CD4-positive, alpha-beta T cell treated with Interleukin-6 at 100 ng/mL for 8 hours (primary cell): ENCODE measurements at regions not wholly inside any gene's neighbourhood (a gene's known extent, or its start where the extent isn't known, plus 50 kb on each side); places are given as distances from the start of the nearest gene placed in this dataset.
"Not testable (repeated sequence)": the region's sequence is repeated elsewhere in the genome, so short reads cannot be mapped to it uniquely, and the experiment has no call there.

Experiments
- DNase-seq: peaks from one replicate; pipeline ENCODE4 v3.0.0-alpha.2; 2020; ENCODE audit warnings: mixed read lengths, low spot score

DNA sequence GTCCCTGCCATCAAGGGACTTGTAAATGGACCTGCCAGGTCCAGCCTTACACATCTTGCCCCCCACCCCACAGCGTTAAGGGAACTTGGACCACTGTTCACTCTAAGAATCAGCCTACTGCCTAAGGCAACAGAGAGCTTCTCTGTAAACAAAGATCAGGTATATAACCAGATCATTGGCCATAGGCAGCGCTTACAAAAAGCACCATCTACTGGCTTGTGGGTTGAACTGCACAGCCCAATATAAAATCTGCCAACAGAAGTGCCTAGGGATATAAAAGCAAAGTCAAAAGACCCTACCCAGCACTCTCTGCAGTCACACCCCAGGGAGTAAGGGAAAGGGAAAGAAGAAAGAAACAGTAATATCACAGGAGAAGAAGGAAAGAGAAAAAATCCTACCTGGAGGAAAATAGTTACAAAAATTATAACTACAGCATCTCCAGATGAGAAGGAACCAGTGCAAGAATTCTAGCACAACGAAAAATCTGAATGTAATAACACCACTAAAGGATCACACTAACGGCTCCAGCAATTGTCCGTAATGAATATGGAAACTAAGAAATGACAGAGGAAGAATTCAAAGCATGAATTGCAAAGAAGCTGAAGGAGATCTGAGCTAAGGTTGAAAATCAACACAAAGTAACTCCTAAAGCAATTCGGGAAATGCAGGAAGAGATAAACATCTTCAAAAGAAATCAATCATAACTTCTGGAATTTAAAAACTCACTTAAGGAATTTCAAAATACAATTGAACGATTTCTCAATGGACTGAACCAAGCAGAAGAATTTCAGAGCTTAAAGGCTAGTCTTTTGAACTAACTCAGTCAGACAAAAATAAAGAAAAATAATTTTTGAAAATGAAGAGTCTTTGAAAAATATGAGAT is 95.2 kb upstream of the PCED1B start:
- DNase-seq = peak; percentile 23

DNA sequence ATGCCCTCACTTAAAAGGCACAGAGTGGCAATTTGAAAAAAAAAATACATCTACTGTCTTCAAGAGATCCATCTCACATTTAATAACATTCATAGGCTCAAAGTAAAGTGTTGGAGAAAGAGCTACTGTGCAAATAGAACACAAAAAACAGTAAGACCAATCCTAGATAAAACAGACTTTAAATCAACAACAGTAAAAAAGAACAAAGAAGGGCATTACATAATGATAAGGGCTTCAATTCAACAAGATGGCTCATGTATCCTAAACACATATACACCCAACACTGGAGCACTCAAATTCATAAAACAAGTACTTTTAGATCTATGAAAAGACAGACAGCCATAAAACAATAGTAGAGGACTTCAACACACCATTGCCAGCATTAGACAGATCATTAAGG is 93.6 kb upstream of the PCED1B start:
- DNase-seq = no peak

DNA sequence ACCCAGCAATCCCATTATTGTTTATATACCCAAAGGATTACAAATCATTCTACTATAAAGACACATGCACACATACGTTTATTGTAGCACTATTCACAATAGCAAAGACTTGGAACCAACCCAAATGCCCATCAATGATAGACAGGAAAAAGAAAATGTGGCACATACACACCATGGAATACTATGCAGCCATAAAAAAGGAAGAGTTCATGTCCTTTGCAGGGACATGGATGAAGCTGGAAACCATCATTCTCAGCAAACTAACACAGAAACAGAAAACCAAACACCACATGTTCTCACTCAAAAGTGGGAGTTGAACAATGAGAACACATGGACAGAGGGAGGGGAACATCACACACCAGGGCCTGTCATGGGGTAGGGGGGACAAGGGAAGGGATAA is 91.3 kb upstream of the PCED1B start:
- not testable (repeated sequence) for DNase-seq

DNA sequence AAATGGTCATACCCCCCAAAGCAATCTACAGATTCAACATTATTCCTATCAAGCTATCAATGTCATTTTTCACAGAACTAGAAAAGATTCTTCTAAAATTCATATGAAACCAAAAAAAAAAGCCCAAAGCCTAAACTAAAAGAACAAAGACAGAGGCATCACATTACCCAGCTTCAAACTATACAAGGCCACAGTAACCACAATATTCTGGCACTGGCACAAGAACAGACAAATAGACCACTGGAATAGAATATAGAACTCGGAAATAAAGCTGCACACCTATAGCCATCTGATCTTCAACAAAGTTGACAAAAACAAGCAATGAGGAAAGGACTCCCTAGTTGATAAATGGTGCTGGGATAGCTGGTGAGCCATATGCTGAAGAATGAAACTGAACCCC is 89.2 kb upstream of the PCED1B start:
- DNase-seq = no peak

DNA sequence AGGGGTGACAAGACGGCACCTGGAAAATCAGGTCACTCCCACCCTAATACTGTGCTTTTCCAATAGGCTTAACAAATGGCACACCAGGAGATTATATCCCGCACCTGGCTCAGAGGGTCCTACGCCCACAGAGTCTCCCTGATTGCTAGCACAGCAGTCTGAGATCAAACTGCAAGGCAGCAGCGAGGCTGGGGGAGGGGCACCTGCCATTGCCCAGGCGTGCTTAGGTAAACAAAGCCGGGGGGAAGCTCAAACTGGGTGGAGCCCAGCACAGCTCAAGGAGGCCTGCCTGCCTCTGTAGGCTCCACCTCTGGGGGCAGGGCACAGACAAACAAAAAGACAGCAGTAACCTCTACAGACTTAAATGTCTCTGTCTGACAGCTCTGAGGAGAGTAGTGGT is 87.4 kb upstream of the PCED1B start:
- not testable (repeated sequence) for DNase-seq

DNA sequence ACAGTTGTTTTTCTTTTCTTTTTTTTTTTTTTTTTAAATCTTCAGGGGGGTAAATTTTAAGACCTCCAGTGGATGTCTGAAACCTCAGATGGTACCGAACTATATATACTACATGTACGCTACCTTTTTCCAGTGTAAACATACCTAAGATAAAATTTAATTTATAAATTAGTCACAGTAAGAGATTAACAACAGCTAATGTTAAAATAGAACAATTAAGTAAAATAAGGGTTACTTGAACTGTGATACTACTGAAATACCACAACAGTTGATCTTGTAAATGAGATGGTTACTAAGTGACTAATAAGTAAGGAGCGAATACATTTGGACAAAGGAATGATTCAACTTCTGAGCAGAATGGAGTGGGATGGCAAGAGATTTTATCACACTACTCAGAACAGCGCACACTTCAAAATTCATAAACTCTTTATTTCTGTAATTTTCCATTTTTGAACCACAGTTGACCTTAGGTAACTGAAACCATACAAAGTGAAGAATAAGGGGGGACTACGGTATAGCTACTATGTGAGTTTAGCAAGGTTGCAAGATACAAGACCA is 80.5 kb upstream of the PCED1B start:
- DNase-seq = no peak

DNA sequence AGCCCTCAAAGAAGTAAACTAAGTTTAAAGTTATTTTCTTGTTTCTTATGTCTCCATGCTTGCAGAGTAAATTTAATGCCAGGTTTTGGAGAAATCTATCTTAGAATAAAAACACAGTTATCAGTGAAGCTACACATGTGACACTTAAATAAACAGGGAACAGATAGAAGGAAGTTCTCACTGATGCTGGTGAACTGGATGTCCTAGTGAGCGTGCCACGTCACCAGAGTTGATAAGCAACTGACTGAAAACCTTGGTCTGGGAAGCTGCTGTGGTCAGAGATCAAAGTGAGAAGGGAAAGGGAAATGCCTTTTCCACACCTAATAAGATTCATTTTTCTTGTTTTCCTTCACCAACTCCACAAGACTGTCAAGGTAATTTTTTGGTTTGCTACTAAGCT is 74.8 kb upstream of the PCED1B start:
- DNase-seq = no peak

DNA sequence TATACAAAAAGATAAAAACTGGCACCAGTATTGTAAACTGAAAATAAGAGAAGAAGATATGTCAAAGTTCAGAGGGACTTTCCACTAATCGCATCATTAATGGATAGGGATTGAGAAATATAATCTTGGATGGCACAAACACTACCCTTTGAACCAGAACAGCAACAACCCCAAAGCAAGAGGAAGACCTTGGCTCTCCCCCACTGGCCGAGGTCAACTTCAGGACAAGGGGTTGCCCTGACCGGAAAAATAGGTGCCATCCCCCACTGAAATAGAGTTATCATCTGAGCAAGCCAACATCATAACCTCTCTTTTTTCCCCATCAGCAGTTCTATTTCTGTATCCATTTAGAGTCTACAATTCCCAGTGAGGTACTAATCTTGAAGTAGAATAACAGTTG is 72.4 kb upstream of the PCED1B start:
- no peak for DNase-seq

DNA sequence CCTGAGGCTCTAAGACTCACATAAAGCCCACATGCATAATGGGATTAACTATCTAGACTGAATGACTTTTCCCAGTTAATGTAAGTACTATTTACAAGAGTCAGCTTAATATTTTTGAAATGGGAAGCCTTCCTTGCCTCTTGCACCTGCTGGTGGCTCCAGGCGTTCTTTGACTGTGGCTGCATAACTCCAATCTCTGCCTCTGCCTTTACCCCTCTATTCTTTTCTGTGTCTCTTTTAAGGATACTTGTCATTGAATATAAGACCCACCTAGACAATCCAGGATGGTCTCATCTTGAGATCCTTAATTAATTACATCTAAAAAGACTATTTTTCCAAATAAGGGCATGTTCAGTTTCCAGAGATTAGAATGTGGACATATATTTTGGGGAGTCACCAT is 66.9 kb upstream of the PCED1B start:
- no peak for DNase-seq

DNA sequence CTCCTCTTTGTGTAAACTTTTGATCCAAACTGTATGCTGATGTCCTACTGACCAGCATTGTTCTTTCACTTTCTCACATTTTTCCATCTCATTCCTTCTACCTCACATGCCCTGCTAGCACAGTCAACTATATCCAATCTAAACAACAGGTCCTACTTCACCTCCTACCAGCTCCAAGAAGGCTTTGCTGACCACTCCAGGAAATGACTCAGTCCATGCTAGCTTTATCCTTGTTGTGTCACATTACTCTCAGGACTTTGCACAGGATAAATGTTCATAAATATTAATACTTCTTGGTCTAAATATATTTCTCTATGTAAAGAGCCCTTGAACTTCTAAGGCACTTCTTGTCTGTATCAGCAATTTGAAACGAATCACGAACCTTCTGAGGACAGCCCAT is 64.9 kb upstream of the PCED1B start:
- DNase-seq = no peak

DNA sequence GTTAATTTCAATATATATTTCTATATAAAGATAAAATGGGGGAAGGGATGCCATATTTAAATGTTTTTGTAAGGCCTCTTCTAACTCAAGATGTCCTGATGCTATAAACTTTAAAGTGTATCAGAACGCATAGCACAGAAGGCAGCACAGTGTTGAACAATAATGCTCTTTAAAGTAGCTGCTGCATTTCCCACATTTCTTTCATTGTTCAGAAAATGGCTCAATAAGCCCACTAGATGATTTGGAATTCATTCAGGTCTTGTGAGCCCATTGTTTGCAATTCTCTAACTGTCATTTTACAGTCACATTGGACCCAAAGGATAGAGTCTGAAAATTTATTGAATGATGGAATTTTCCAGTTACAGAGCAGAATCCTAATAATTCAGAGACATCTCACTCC is 64.0 kb upstream of the PCED1B start:
- DNase-seq = no peak

DNA sequence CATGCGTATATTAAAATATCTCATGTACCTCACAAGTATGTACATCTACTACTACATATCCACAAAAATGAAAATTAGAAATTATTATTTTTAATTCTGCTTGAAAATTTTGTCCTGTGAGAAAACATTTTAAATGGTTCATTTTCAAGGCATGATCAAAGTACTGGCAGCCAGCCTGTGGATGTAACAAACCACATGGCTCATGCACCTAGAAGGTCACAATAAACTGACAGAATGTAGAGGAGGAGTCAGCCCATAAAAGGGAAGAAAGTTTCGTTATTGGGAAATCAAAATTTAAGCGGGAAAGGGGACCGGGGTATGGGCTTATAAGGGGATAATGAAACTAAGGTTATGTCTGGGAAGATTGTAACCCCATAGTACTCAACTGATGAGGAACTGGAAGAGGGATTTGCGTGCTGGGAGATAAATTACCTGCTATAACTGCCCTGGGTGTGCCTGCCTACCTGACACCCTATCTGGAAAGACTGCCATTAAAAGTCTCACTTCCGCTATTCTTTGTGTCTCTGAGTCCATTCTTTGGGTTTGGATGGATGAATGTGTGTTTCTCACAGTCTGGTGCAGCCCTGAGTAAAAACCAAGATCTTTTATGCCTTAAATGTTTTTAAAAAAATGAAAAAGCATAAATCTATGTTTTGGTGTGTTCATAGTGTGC is 62.2 kb upstream of the PCED1B start:
- DNase-seq = no peak

DNA sequence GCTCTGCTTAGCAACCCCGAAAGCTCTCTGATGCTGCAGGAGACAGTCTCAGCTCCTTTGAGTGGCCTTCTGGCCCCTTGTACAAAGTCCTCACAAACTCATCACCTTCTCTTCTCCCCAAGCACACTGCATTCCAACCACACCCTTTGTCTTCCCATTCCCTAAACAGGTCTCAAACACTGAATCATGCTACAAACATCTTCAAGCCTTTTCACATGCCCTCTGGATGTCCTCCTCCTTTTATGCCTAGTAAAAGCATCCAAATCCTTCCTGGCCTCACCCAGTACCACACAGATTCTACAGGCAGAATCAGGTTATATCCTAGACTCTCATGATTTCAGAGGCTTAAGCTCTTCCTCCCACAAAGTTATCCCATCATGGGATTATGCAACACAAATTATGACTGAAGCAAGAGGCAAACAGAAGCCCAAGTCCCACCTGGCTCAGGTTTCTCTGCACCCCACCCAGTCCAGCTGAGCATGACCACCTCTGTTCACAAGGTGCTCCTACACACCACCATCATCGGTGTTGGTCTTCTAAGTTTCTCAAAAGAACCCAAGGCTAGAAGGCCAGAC is 61.4 kb upstream of the PCED1B start:
- no peak for DNase-seq

DNA sequence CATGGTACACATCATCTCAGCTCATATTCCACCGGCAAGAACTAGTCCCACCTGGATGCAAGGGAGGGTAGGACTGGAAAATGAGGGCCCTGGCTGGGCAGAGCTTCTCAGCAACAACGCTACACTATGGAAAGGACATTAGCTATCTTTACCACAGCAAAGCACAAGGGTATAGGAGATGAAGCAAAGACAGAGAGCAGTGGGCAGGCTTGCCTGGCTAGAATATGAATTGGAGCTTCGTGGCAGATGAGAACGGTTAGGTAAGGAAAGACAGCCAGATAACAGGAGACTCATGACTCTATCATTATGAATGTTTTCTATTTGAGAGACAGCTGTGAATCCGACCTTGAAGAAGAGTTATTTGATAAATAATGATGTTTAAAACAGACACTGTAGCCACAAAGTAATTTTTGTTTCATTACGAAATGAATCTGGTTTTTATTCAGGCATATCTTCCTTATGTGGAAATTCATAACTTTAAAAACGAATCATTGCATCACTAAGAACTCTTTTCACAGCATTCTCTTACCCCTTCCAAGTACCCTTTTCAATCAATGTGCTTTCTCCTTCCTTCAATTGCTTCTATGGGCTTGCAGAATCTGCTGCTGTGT is 59.1 kb upstream of the PCED1B start:
- no peak for DNase-seq

DNA sequence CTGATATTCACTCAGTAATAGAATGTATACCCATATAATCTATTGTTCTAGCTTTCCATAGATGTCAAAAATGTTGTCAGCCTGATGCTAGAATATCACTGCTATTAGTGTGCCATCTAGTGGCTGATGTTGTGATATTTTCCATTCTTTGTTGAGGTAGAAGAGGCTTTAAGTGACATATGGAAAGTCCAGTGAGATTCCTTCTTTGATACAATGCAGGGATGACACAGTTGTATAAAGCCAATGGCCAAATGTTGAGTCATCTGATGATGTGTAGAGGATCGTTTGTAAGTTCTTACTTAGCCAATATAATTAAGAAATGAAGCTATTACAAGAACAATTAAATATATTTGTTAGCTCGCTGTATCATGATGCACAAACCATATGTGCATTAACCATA is 58.1 kb upstream of the PCED1B start:
- DNase-seq = peak; percentile 40

DNA sequence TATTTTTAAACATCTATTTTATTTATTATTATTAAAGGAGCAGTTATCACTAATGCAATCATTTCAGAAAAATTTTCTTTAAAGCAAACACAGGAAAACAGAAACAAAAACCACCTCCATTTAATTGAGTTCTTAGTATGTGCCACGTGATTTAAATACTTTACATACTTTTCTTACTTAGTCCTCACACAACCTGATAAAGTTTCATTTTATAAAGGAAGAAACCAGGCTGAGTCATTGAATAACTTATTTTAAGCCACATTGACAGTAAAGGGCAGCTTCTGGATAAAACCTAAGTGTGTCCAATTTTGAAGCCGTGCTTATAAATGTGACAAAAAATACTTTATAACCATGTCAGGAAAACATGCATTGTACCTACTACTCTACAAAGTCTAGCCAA is 57.1 kb upstream of the PCED1B start:
- DNase-seq = no peak

DNA sequence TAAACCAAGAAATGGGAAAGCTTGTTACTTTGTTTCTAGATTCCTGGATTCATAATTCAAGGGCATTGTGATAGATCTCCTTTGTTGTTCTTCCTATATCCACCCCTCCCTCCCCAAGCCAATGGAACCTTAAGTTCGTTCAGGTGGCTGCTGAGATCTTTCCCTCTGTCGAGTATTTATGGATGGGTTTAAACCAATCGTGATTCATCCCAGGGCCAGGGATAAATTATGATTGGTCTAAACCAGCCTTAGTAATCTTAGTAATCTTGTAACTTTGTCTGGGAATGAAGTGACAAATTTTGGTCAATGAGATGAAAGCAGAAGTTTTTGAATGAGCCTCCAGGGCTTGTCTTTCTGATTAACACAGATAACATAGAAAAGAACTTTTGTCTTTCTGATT is 56.1 kb upstream of the PCED1B start:
- no peak for DNase-seq

DNA sequence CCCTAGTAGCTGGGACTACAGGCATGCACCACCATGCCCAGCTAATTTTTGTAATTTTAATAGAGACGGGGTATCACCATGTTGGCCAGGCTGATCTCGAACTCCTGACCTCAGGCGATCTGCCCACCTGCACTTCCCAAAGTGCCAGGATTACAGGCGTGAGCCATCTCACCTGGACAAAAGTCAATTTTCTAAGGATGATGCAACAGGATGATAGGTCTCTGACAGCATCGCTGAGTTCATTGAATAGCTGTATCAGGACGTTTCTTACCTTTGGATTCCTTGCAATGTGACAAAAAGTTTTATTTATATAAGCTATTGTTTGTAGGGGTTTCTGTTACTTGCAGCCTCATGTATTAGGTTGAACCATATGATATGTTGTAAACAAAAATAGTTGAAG is 55.5 kb upstream of the PCED1B start:
- DNase-seq = no peak

DNA sequence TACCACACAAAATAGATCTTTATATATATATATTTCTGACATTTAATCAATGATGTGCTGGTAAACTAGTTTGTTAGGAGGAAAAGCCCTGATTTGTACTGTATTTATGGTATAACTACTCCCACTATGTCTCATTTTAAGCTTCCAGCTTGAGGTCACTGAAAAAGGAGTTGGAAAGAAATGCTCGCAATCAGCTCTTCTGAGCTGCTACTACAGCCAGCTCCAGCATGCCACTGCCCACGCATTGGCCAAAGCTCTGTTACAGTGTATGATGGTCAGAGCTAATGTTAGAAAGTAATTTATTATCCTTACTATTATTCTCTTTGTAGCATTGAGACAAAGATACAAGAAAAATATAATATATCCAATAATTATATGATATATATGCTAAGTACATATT is 55.0 kb upstream of the PCED1B start:
- no peak for DNase-seq

DNA sequence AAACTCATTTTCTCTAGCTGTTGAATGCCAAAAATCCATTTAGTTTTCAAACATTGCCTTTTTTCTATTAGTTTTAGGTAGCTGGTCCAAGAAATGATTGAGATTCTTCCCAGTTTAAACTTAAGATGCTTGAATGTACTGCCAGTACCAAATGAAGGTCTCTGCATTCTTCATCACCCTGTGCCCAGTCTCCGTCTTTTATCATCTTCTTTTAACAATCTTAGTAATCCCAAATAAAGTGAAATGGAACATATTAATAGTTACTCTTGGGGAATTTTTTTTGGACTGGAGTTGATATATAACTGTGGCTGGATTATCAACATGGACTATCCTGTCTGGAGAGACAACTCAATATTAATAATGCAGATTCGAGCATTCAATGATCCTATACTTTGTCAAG is 54.1 kb upstream of the PCED1B start:
- no peak for DNase-seq

DNA sequence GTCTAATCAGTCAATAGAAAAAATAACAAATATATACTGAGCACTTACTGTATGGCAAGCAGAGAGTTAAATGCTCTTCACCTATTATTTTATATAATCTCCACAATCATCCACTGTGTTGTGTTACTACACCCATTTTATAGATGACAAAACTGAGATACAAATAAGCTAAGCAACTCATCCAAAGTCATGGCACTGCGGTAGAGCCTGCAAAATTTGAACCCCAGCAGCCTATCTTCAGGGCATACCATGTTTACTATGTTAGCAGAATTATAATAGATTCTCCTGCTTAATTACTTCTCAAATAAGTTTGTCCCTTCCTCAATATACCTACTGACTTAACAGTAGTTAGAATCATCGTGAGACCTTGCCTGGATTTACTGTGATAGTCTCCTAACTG is 53.6 kb upstream of the PCED1B start:
- no peak for DNase-seq

DNA sequence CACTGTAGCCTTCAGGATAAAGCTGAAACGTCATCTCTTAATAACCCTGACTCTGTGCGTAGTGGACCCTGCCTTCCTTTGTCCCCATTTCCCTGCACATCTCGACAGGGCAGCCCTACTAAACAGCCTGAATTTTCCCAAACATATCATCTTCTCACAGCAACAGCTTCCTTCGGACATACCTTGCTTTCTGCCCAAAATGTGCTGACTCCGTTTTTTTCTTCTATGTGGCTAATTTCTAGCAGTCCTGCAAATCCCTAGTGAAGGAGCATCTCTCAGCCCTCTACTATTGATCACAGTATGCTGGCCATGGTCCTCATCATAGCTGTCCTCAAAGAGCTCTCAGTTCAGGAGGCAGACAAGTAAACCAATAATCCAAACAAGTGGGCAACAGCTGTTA is 53.1 kb upstream of the PCED1B start:
- DNase-seq = no peak
